ENCODE measurements at regions not wholly inside any gene's neighbourhood (a gene's known extent, or its start where the extent isn't known, plus 50 kb on each side); places are given as distances from the start of the nearest gene placed in this dataset.

DNA sequence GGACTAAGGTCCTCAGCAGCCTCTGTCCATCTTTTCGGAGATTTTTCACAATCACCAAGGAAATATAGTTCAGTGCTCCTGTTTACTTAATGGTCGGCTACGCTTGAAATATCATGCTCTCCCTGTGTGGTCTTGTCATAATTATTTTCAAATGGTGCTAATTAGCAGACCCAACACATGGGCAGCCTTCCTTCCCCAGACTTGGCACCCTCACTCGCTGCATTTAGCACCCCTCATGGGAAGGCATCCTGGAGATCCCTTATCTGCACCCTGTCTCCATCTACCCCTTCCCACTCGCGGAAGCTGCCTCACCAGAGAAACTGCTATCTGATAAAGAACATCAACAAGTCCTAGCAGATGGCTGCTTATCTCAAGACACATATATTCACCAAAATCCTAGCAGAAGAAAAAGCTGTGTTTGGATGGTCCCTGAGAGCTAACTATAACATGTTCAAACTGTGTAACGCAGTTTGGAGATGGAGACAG lies 131.0 kb upstream of the ESR1 start:
- SMC1A ChIA-PET (ENCODE audit: uncharacterized antibody, unreplicated experiment), result interaction anchor here (0.6 to 4.1 kb wide), 21 partner anchors 10 to 680 kb away, joined by 3 to 32 read pairs (median 4); no protein-coding TSS in a partner anchor
- FAIRE-seq, result no peak
- POLR2A ChIA-PET, result interaction anchor here (1.1 kb wide), 1 partner anchor 14 kb away, joined by 3 read pairs; no protein-coding TSS in a partner anchor

More for the DNA sequence above, 131.0 kb upstream of the ESR1 start:
- DNase-seq (ENCODE audit: low read depth, low spot score), result no peak
- TF ChIP-seq, protein P1, sequence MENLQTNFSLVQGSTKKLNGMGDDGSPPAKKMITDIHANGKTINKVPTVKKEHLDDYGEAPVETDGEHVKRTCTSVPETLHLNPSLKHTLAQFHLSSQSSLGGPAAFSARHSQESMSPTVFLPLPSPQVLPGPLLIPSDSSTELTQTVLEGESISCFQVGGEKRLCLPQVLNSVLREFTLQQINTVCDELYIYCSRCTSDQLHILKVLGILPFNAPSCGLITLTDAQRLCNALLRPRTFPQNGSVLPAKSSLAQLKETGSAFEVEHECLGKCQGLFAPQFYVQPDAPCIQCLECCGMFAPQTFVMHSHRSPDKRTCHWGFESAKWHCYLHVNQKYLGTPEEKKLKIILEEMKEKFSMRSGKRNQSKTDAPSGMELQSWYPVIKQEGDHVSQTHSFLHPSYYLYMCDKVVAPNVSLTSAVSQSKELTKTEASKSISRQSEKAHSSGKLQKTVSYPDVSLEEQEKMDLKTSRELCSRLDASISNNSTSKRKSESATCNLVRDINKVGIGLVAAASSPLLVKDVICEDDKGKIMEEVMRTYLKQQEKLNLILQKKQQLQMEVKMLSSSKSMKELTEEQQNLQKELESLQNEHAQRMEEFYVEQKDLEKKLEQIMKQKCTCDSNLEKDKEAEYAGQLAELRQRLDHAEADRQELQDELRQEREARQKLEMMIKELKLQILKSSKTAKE (IDR thresholded peaks at IDR 0.05; ENCODE audit: low read depth, poor library complexity, severe bottlenecking), result no peak
- TF ChIP-seq, protein P2, sequence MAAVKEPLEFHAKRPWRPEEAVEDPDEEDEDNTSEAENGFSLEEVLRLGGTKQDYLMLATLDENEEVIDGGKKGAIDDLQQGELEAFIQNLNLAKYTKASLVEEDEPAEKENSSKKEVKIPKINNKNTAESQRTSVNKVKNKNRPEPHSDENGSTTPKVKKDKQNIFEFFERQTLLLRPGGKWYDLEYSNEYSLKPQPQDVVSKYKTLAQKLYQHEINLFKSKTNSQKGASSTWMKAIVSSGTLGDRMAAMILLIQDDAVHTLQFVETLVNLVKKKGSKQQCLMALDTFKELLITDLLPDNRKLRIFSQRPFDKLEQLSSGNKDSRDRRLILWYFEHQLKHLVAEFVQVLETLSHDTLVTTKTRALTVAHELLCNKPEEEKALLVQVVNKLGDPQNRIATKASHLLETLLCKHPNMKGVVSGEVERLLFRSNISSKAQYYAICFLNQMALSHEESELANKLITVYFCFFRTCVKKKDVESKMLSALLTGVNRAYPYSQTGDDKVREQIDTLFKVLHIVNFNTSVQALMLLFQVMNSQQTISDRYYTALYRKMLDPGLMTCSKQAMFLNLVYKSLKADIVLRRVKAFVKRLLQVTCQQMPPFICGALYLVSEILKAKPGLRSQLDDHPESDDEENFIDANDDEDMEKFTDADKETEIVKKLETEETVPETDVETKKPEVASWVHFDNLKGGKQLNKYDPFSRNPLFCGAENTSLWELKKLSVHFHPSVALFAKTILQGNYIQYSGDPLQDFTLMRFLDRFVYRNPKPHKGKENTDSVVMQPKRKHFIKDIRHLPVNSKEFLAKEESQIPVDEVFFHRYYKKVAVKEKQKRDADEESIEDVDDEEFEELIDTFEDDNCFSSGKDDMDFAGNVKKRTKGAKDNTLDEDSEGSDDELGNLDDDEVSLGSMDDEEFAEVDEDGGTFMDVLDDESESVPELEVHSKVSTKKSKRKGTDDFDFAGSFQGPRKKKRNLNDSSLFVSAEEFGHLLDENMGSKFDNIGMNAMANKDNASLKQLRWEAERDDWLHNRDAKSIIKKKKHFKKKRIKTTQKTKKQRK (IDR thresholded peaks at IDR 0.05; ENCODE audit: low read depth, low read length), result no peak
- no peak for TF ChIP-seq GABPA (IDR thresholded peaks at IDR 0.05; ENCODE audit: low read depth)
- TF ChIP-seq POLR2AphosphoS5 (IDR thresholded peaks at IDR 0.05; ENCODE audit: low read length), result no peak
- no peak for TF ChIP-seq MTA3 (IDR thresholded peaks at IDR 0.05; ENCODE audit: borderline replicate concordance, low read length)
- TF ChIP-seq, protein P3, sequence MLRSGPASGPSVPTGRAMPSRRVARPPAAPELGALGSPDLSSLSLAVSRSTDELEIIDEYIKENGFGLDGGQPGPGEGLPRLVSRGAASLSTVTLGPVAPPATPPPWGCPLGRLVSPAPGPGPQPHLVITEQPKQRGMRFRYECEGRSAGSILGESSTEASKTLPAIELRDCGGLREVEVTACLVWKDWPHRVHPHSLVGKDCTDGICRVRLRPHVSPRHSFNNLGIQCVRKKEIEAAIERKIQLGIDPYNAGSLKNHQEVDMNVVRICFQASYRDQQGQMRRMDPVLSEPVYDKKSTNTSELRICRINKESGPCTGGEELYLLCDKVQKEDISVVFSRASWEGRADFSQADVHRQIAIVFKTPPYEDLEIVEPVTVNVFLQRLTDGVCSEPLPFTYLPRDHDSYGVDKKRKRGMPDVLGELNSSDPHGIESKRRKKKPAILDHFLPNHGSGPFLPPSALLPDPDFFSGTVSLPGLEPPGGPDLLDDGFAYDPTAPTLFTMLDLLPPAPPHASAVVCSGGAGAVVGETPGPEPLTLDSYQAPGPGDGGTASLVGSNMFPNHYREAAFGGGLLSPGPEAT (IDR thresholded peaks at IDR 0.05; ENCODE audit: low read depth), result no peak
- no peak for TF ChIP-seq PML (IDR thresholded peaks at IDR 0.05; ENCODE audit: low read length)
- TF ChIP-seq, protein P4, sequence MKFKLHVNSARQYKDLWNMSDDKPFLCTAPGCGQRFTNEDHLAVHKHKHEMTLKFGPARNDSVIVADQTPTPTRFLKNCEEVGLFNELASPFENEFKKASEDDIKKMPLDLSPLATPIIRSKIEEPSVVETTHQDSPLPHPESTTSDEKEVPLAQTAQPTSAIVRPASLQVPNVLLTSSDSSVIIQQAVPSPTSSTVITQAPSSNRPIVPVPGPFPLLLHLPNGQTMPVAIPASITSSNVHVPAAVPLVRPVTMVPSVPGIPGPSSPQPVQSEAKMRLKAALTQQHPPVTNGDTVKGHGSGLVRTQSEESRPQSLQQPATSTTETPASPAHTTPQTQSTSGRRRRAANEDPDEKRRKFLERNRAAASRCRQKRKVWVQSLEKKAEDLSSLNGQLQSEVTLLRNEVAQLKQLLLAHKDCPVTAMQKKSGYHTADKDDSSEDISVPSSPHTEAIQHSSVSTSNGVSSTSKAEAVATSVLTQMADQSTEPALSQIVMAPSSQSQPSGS (IDR thresholded peaks at IDR 0.05; ENCODE audit: low read length), result no peak
- no peak for TF ChIP-seq SRF (IDR thresholded peaks at IDR 0.05; ENCODE audit: low read depth in 2 of 2, low read length in 2 of 2)
- TF ChIP-seq POLR2AphosphoS2 (IDR thresholded peaks at IDR 0.05; ENCODE audit: low read depth, low read length), result no peak
- ChIA-PET CTCF (interaction anchor here (0.7 to 3.3 kb wide), 25 partner anchors 10 to 681 kb away, joined by 3 to 33 read pairs (median 5); no protein-coding TSS in a partner anchor), RAD21 (ENCODE audit: unreplicated experiment) (interaction anchor here (0.7 to 2.8 kb wide), 10 partner anchors 17 to 680 kb away, joined by 3 to 13 read pairs (median 4); no protein-coding TSS in a partner anchor)
- Histone ChIP-seq H3K27me3 (replicated peaks in 1 of 2; ENCODE audit: control insufficient read depth in 2 of 2, insufficient read depth in 2 of 2, low read length in 1 of 2) (no peaks in the 10 kb centered on the region), H3K9me3 (replicated peaks; ENCODE audit: control insufficient read depth, insufficient read depth, low read length) (no peaks in the 10 kb centered on the region), H3K36me3 (ENCODE audit: control insufficient read depth in 2 of 2, insufficient read depth in 2 of 2, low read length in 1 of 2) (no peaks in the 10 kb centered on the region), H3K9ac (ENCODE audit: control insufficient read depth, insufficient read depth, low read length) (no peak overlapping the region), H3K27ac (ENCODE audit: control insufficient read depth, insufficient read depth) (no peak overlapping the region), H3K4me1 (ENCODE audit: control insufficient read depth, insufficient read depth, low read length) (peaks cover 5% of the 10 kb centered on the region; the same call in 1 of the 2 replicates), H2AFZ (ENCODE audit: control insufficient read depth, low read depth, low read length) (no peak overlapping the region), H4K20me1 (ENCODE audit: control insufficient read depth, insufficient read depth) (no peaks in the 10 kb centered on the region), H3K4me3 (no peak overlapping the region), H3K79me2 (ENCODE audit: control insufficient read depth, insufficient read depth, low read length) (no peaks in the 10 kb centered on the region), H3K4me2 (ENCODE audit: control insufficient read depth, insufficient read depth) (no peak overlapping the region)
- in situ Hi-C loops (cut with MboI) (no loop called here), intact Hi-C loops (cut with micrococcal nuclease; ENCODE audit: unreplicated experiment) (no loop called here)
- no peak for ATAC-seq
- WGBS (ENCODE audit: insufficient coverage, insufficient replicate concordance, low lambda C conversion rate, missing lambda C conversion rate), result 57% methylated on average over 7 of the region's 7 CpGs
- BruUV-seq (replicated peaks), result no TSS peak

All from GM12878 (cell line).